NCI-H2081 (cell line): ENCODE measurements at regions not wholly inside any gene's neighbourhood (a gene's known extent, or its start where the extent isn't known, plus 50 kb on each side); places are given as distances from the start of the nearest gene placed in this dataset.
"Not testable (repeated sequence)": the region's sequence is repeated elsewhere in the genome, so short reads cannot be mapped to it uniquely, and the experiment has no call there.

Experiments
- DNase-seq, 2 experiments: peaks; one replicate each; lab custom pipeline; 2025; lab: John Stamatoyannopoulos, UW

DNA sequence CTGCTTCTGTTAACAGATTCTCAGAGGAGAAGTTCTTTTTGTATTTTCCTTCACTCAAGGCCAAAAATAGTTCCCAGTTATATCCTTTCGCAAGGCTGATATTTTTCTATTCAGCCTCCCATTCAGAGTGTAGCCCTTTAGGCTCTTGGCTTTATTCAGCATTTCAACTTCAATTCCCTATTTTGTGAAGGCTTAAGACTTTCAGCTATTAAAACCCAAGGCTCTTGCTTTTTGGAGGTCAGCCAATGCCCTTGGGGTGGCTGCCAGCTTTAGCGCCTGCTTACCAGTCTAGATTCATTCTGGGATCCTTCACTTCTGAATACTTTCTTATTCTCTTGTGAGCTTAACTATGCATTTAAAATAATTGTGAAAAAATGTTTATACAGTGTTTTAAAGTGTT lies 57.3 kb upstream of the ADGRA3 start:
- DNase-seq, result no peak

DNA sequence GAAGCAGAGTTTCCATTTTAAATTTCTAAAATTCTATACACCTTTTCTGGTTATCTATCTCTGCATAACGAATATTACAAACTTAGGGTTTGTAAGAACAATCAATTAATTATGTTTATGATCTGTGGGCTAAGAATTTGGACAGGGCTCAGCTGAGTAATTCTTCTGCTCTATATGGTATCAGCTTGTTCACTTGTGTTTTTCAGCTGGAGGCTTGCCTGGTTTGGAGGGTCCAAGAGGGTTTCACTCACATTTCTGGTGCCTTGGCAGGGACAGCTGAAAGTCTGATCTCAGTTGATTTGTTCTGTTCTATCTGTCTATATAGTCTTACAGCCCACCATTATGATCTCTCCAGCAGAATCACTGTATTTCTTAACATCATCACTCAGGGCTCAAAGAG lies 57.8 kb upstream of the ADGRA3 start:
- DNase-seq, result no peak

DNA sequence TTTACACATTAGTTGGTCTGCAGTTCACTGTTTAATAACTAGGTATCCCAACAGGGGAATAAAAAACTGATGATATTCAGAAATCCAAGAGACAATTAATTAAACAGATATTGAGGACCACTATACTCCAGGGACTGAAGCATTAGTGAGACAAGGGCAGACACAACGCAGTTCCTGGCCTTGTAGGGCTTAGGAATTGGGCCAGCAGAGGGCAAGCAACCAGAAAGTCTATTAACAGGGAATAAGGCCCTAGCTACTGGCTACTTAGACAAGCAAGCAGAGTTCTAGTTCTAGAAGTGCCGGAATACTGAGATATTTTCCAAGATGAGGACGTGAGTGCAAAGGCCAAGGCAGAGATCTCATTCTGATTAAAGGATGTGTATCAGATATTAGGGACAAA lies 58.6 kb upstream of the ADGRA3 start:
- no peak for DNase-seq

DNA sequence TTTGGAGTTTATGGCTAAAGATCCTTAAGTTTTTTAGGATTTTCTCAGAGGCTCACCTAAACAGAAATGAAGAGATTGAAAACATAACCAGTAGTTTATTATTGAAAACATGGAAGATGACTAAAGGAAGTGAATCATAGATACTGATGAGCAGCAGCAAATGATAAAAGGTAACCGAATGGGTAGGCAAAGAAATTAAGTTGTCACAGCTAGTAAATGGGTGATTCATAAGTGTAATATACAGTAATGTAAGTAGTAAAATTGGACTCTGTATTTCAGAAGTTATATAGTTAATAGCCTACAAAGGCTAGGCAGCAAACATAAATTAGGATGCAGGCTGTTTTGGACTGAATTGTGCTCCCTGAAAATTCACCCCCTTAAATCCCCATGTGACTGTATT lies 59.0 kb upstream of the ADGRA3 start:
- no peak for DNase-seq

DNA sequence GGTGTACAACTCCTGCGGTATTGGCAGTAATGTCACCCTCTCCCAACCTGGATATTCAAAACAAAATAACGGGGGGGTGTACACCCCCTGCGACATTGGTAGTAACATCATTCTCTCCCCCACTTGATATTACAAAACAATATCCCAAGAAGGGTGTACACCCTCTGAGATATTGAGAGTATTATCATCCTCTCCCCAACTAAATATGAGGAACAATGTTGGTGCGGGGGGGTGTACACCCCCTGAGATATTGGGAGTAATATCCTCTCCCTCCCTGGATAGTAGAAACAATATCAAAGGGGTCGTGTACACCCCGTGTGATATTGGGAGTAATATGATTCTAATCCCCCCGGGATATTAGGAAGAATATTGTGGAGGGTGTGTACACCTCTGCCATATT lies 71.4 kb upstream of the ADGRA3 start:
- DNase-seq, result no peak

DNA sequence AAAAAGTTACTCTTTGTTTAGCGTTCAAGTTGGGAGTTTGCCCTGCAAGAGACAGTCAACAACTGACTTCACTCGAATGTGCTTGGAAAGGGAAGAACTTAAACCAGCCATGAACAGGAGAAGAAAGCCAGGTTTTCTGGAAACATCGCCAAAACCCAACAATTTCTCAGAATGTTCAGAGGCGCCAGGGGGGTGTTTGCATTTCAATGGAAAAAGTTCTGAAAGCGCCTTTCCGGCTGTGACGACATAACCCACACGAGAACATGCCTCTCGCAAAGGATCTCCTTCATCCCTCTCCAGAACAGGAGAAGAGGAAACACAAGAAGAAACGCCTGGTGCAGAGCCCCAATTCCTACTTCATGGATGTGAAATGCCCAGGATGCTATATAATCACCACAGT lies 78.1 kb upstream of the ADGRA3 start:
- DNase-seq, result no peak

DNA sequence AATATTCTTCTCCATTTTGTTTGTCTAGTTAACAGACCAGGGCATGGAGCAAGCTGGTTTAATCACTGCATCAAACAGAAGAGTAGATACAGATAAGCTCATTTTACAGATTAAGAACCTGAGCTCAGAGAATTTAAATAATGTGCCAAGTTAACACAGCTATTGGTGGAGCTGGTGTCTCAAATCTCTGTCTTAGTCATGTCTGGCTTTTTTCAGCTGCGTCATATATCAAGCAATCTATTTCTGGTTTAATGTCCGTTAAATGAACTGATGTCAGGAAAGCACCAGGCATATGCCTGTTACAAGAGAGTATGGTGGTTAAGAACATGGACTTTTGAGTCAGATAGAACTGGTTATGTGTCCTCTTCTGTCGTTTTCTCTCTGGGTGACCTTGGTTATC lies 79.8 kb upstream of the ADGRA3 start:
- no peak for DNase-seq

DNA sequence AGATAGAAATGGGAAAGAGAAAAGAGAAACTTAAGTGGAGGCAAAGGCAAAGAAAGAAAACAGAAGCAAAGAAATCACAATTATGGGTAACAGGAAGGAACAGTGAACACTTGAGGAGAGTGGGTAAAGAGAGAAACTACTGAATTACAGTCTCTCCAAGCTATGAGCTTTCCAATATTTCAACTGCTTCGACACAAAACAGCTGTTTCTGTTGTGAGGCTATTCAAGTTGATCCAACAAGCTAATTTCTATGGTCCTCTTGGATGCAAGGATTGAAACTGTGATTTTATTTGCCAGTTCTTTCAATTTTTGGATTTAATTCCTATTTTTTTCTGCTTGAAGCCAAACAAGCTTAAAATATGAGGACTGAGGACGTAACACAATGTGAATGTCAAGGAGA lies 80.5 kb upstream of the ADGRA3 start:
- no peak for DNase-seq

DNA sequence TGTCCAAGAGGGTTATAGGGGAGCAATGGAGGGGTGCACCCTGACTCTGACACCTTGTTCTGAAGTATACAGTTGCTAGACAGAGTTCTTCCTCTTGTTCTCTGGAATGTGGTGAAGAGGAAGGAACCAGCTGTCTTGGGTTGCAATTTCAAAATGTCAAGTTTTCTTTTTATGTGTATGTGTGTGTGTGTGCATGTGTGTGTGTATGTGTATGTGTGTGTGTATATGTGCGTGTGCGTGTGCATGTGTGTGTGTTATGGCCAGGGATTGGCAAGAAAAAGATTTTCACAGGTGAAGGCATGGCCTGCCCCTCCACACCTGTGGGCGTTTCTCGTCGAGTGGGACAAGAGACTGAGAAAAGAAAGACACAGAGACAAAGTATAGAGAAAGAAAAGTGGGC lies 81.6 kb upstream of the ADGRA3 start:
- DNase-seq, result no peak

DNA sequence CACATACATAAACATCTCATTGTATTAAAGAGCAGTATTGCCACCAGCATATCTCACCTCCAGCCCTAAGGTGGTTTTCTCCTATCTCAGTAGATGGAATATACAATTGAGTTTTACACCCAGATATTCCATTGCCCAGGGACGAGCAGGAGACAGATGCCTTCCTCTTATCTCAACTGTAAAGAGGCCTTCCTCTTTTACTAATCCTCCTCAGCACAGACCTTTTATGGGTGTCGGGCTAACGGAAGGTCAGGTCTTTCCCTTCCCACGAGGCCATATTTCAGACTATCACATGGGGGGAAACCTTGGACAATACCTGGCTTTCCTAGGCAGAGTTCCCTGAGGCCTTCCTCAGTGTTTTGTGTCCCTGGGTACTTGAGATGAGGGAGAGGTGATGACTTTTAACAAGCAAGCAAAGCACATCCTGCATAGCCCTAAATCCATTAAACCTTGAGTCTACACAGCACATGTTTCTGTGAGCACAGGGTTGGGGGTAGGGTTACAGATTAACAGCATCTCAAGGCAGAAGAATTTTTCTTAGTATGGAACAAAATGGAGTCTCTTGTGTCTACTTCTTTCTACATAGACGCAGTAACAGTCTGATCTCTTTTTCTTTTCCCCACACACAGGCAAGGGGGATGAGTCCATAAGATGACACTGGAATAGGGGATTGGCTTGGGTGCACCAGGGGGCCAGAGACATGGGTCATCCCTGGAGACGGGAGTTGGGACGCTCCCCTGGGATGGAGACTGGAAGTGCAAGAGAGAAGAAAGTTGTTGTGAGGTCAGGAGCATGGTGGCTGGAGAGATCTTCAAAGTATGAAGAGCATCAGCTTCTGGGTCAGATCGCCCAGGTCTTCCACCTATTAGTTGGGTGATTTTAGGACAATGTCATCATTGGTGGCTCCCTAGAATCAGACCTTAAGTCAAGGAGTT lies 82.5 kb upstream of the ADGRA3 start:
- DNase-seq, result not testable (repeated sequence)

DNA sequence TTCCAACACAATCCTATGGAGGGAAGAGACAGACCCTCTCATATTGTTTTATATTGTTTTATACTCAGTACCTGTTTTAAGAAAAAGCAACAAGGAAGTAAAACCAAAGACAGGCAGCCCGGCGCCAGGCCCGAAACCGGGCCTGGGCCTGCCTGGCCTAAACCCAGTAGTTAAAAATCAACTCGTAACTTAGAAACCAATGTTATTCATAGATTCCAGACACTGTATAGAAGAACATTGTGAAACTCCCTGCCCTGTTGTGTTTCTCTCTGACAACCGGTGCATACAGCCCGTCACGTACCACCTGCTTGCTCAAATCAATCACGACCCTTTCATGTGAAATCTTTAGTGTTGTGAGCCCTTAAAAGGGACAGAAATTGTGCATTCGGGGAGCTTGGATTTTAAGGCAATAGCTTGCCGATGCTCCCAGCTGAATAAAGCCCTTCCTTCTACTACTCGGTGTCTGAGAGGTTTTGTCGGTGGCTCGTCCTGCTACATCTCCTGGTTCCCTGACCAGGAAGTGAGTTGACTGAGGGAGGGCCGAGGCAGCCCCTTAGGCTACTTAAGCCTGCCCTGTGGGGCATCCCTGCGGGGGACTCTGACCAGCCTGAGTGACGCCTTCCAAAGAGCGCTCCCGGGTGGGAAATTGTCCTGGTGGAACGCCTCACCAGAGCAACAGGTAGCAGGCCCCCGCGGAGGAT lies 83.5 kb upstream of the ADGRA3 start:
- not testable (repeated sequence) for DNase-seq

DNA sequence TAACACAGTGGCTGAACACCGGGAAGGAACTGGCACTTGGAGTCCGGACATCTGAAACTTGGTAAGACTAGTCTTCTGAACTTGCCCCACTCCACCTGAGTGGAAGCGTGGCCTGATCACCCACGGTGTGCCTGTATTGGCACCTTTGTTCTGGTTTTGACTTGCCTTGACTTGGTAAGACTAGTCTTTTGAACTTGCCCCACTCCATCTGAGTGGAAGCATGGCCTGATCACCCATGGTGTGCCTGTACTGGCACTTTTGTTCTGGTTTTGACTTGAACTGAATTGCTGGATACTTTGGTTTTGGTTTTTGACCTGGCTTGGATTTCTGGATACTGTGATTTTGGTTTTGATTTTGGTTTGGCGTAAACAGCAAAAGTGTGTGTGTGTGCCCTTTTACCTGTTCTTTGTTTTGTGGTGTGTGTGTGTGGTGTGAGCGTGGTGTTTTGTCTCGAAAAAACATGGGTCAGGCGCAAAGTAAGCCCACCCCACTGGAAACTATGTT lies 84.1 kb upstream of the ADGRA3 start:
- DNase-seq, result not testable (repeated sequence)

DNA sequence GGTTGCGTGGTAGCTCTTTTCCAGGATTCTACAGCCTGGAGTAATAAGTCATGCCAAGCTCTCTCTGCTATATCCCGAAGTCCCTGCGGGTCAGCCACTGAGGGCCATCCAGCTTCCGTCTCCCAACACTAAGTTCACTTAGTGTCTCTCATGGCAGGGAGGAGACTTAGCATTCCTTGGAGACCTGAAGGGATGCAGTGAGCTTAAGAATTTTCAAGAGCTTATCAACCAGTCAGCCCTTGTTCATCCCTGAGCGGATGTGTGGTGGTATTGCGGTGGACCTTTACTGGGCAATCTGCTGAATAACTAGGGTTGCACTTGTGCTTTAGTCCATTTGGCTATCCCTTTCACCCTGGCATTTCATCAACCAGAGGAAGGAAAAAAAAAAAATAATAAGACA lies 85.8 kb upstream of the ADGRA3 start:
- not testable (repeated sequence) for DNase-seq

DNA sequence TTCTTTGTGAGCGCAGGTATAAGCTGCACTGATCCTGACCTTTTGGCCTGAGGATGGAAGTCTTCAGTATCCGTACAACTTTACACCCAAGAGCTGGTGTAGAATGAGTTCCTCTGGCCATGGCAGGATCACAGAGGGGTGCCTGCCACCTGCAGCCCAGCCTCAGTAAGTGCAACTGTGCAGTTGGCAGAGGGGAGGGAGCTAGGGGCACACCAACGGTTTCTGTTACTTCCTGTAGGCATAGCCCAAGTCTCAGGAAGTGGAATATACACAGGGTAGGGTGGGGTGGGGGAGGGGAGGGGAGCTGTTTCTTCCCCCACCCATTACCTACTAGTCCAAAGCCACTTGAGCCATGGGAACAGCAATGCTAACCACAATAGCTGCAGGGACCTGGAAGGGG lies 85.4 kb upstream of the GBA3 start:
- DNase-seq, result peak; percentile 19 to 38

DNA sequence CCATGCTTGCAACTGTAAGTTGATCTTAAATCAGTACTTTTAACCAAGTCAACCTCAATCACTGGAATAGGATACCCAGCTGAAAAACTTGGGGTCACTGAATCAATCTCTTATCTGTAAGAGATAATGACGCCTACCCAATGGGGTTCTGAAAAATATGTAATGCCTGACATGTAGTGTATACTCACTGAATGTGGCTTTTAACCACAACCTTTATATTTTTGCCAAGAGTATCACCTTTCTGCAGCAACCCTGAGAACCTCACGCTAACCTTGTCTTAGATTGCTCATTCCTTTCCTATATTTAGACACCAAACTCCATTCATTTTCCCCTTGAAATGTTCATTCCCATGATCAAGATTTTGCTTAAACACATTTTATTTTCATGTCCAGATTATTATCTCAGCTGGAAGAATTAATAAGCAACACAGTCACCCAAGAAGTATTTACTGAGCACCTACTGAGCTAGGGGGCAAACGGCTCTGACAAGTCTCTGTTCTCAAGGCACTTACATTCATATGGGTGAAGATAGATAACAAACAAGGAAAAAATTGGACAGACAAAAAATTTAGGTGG lies 82.7 kb upstream of the GBA3 start:
- not testable (repeated sequence) for DNase-seq

DNA sequence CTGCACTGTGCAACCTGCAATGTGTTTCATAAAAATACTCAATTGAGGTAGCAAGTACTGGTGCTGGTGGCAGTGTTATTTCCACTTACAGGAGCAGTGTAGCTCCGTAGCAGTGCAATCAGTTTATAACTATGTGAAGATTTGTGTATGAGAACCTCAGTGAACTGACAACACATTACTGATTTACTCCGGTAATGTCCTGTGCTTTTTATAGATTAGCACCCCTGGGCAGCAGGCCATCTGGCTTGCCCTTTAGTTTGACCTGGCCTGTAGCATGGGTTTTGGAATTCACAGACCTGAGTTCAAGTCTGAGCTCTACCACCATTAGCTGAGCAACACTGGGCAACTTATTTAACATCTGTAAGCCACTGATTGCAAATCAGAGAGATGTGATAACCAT lies 78.6 kb upstream of the GBA3 start:
- no peak for DNase-seq

DNA sequence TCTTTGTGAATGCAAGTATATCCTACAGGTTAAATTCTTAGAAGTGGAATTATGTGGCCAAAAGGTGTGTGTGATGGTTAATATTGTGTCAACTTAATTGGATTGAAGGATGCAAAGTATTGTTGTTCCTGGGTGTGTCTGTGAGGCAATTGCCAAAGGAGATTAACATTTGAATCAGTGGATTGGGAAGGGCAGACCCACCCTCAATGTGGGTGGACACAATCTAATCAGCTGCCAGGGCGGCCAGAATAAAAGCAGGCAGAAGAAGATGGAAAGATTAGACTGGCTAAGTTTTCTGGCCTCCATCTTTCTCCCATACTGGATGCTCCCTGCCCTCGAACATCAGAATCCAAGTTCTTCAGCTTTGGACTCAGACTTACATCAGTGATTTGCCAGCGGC lies 76.2 kb upstream of the GBA3 start:
- DNase-seq, result no peak

DNA sequence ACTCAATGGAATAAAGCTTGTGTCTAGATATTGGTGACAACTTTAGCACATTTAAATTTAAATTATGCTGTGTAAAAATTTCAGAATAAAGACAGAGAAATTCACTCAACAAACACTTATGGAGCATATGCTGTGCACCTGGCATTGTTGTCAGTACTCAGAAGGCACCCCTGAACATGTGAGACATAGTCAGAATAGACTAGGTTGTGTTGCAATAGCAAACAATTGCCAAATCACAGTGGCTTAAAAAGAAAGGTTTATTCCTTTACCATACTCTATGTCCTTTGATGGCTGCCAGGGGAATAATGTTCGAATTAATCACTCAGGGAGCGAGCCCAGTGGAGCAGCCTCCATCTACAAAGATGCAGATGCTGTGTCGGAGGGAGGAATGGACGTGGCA lies 72.6 kb upstream of the GBA3 start:
- DNase-seq, result not testable (repeated sequence)

DNA sequence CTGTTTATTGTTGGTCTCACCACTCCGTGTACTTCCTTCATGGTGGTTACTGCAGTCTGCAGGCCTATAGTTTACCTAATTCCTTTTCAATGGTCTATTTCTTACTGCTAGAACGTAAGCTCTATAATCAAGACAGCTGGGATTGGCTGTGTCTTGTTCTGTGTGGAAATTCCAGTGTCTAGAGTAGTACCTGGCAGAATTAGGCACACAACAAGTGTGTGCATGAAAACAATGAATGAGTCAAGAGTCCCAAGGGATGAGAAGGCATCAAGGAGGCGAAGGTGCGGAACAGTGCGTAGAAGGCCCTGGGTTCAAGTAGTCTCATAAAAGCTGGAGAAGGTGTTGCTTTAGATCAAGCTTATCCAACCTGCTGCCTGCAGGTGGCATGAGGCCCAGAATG lies 70.8 kb upstream of the GBA3 start:
- not testable (repeated sequence) for DNase-seq

DNA sequence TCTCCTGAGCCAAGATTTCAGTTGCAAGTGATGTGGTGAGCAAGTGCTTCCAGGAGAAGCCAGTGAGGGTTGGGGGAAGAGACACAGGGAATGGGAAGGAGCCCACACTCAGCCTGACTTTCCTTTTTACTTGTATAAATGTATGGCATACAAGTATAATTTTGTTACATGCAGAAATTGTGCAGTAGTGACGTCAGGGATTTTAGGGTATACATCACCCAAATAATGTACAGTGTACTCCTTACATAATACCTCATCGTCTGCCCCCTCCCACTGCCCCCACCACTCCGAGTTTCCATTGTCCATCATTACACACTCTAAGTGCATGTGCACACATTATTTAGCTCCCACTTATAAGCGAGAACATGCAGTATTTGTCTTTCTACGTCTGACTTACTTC lies 68.7 kb upstream of the GBA3 start:
- not testable (repeated sequence) for DNase-seq

DNA sequence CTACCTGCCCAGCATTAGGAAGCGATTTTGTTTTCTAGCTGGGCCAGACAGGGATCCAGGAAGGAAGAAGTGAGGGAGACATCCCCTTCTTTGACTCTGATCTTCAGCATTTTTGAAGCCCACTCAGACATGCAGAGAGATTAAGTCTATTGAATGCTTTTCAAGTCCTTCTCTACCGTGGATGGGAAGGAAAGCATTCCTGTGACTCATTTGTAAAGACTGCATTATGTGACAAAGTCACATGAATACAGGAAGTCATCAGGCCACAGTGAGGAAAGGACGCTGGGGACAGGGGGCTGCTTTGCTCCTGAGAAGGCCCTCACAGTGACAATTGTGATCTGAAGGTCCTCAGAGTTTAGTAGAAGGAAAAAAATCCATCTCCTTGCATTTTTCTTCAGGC lies 67.4 kb upstream of the GBA3 start:
- DNase-seq, result no peak

DNA sequence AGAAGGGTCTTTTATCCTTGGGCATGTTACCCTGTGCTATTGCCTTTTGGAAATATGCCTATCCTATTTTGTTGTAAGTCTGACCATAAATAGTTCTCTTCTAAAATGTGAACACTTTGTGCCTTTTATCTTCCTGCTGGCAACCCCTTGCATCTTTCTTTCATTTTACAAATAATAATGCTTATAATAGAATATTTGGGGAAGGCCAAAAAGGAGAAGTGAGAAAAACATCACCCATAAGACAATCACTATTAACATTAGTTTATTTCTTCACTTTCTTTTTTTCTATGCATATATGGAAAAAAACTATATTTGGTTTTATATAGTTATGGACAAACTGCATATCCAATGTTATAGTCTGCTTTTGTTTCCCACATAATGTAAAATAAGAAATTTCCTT lies 64.9 kb upstream of the GBA3 start:
- not testable (repeated sequence) for DNase-seq
